Sciatic nerve (tissue), 2 donors: ENCODE measurements at regions not wholly inside any gene's neighbourhood (a gene's known extent, or its start where the extent isn't known, plus 50 kb on each side); places are given as distances from the start of the nearest gene placed in this dataset.

Source experiments
- ATAC-seq: fragments of 200-7000 bp; cut with Tn5 transposase; one replicate; pipeline ENCODE4 v1.9.1; 2020; ENCODE audit warnings: mild to moderate bottlenecking, moderate library complexity
- DNase-seq: peaks from one replicate; pipeline ENCODE4 v3.0.0-alpha.2; 2020; ENCODE audit warnings: low spot score
- intact Hi-C: fragments of 100-400 bp; cut with DNase I; formaldehyde crosslinking; loops from one replicate; pipeline ENCODE4 v1.14.2; 2022
- donor health status: DM: no; HTN: no; CAD: no.
- donor health status: DM: no; HTN: no; CAD: no.

GRCh38 chr12:59839514-59839913 is 243.7 kb downstream of the SLC16A7 start:
- ATAC-seq (no peak), DNase-seq (no peak)
- intact Hi-C loops, result no loop called here

GRCh38 chr12:59843260-59843843 is 247.5 kb downstream of the SLC16A7 start:
- ATAC-seq, result no peak
- intact Hi-C loops, result no loop called here
- DNase-seq, result no peak

GRCh38 chr12:59844750-59845149 is 248.9 kb downstream of the SLC16A7 start:
- DNase-seq (no peak), ATAC-seq (no peak)
- intact Hi-C loops, result no loop called here

- DNase-seq, result no peak
- no peak for ATAC-seq
- intact Hi-C loops, result no loop called here
Observed at GRCh38 chr12:59845293-59845692, 249.5 kb downstream of the SLC16A7 start.

- DNase-seq, result no peak
- ATAC-seq, result no peak
- intact Hi-C loops, result no loop called here
Observed at GRCh38 chr12:59847127-59847526, 251.3 kb downstream of the SLC16A7 start.

- ATAC-seq (no peak), DNase-seq (no peak)
- intact Hi-C loops, result no loop called here
Observed at GRCh38 chr12:59850268-59850667, 254.4 kb downstream of the SLC16A7 start.

- intact Hi-C loops, result no loop called here
- DNase-seq (no peak), ATAC-seq (no peak)
Observed at GRCh38 chr12:59858508-59859170, 262.8 kb downstream of the SLC16A7 start.

- intact Hi-C loops, result no loop called here
- DNase-seq (no peak), ATAC-seq (no peak)
Observed at GRCh38 chr12:59859171-59859510, 263.3 kb downstream of the SLC16A7 start.

GRCh38 chr12:59861635-59862034 is 265.8 kb downstream of the SLC16A7 start:
- DNase-seq, result no peak
- no peak for ATAC-seq
- intact Hi-C loops, result no loop called here

GRCh38 chr12:59867055-59867454 is 271.2 kb downstream of the SLC16A7 start:
- ATAC-seq (no peak), DNase-seq (no peak)
- intact Hi-C loops, result no loop called here

- intact Hi-C loops, result no loop called here
- DNase-seq (no peak), ATAC-seq (no peak)
Observed at GRCh38 chr12:59867689-59868088, 271.9 kb downstream of the SLC16A7 start.

GRCh38 chr12:59871779-59872178 is 275.9 kb downstream of the SLC16A7 start:
- intact Hi-C loops, result no loop called here
- peak; percentile 24 for ATAC-seq
- no peak for DNase-seq

GRCh38 chr12:59873136-59873535 is 277.3 kb downstream of the SLC16A7 start:
- intact Hi-C loops, result no loop called here
- DNase-seq (no peak), ATAC-seq (no peak)

GRCh38 chr12:59874781-59875180 is 279.0 kb downstream of the SLC16A7 start:
- intact Hi-C loops, result no loop called here
- no peak for DNase-seq
- no peak for ATAC-seq

GRCh38 chr12:59886131-59886733 is 290.4 kb downstream of the SLC16A7 start:
- DNase-seq (no peak), ATAC-seq (no peak)
- intact Hi-C loops, result no loop called here

- DNase-seq (no peak), ATAC-seq (no peak)
- intact Hi-C loops, result no loop called here
Observed at GRCh38 chr12:59887178-59887577, 291.3 kb downstream of the SLC16A7 start.

GRCh38 chr12:59890896-59891579 is 295.2 kb downstream of the SLC16A7 start:
- no peak for DNase-seq

GRCh38 chr12:59895166-59895775 is 299.4 kb downstream of the SLC16A7 start:
- DNase-seq (no peak), ATAC-seq (no peak)
- intact Hi-C loops, result loop anchor here (10.0 kb wide), 1 partner anchor 290 kb away; no protein-coding TSS in a partner anchor

More at GRCh38 chr12:59890896-59891579, 295.2 kb downstream of the SLC16A7 start:
- no peak for ATAC-seq
- intact Hi-C loops, result loop anchor here (10.0 kb wide), 1 partner anchor 294 kb away; no protein-coding TSS in a partner anchor

GRCh38 chr12:59904874-59905521 is 309.2 kb downstream of the SLC16A7 start:
- no peak for ATAC-seq
- intact Hi-C loops, result loop anchor here (5.0 kb wide), 1 partner anchor 1062 kb away; no protein-coding TSS in a partner anchor
- DNase-seq, result no peak
